GM23338 (cell line): ENCODE measurements at regions not wholly inside any gene's neighbourhood (a gene's known extent, or its start where the extent isn't known, plus 50 kb on each side); places are given as distances from the start of the nearest gene placed in this dataset.

Experiments used
- ATAC-seq: fragments of 200-7000 bp; cut with Tn5 transposase; 3 replicates; pipeline ENCODE4 v1.9.1; 2020
- DNase-seq: peaks from one replicate; pipeline ENCODE4 v3.0.0-alpha.2; 2015; ENCODE audit warnings: low spot score
- H2AFZ ChIP-seq: fragments of 200-600 bp; sonication (generic); 2 replicates; pipeline ENCODE4 v1.8.0; 2016; ENCODE audit warnings: antibody characterized with exemption, mild to moderate bottlenecking, moderate library complexity
- H3F3A ChIP-seq: fragments of 200-600 bp; sonication (generic); replicated peaks from 2 replicates; pipeline ENCODE4 v1.8.0; 2017; ENCODE audit warnings: antibody characterized with exemption, mixed run types, low read depth
- H3K27ac ChIP-seq: fragments of 200-600 bp; sonication (generic); 2 replicates; pipeline ENCODE4 v1.6.1; 2016; ENCODE audit warnings: low read depth
- H3K27me3 ChIP-seq: fragments of 200-600 bp; sonication (generic); 2 replicates; pipeline ENCODE4 v1.8.0; 2016; ENCODE audit warnings: mild to moderate bottlenecking, mixed run types, moderate library complexity; ENCODE audit not compliant: insufficient read depth
- H3K36me3 ChIP-seq: fragments of 200-600 bp; sonication (generic); 2 replicates; pipeline ENCODE4 v1.8.0; 2016; ENCODE audit warnings: mild to moderate bottlenecking; ENCODE audit not compliant: insufficient read depth
- H3K4me1 ChIP-seq: fragments of 200-600 bp; sonication (generic); 2 replicates; pipeline ENCODE4 v1.8.0; 2016; ENCODE audit warnings: mild to moderate bottlenecking, moderate library complexity; ENCODE audit not compliant: insufficient read depth
- H3K4me2 ChIP-seq: fragments of 200-600 bp; sonication (generic); 2 replicates; pipeline ENCODE4 v1.7.1; 2017; ENCODE audit warnings: mixed run types
- H3K4me3 ChIP-seq: fragments of 200-600 bp; sonication (generic); 2 replicates; pipeline ENCODE4 v1.6.1; 2016; ENCODE audit warnings: mixed run types
- H3K79me2 ChIP-seq: fragments of 200-600 bp; sonication (generic); replicated peaks from 2 replicates; pipeline ENCODE4 v1.8.0; 2017; ENCODE audit warnings: mild to moderate bottlenecking; ENCODE audit not compliant: insufficient read depth
- H3K9me2 ChIP-seq: fragments of 200-600 bp; sonication (generic); 2 replicates; pipeline ENCODE4 v1.8.0; 2017; ENCODE audit not compliant: insufficient read depth
- H4K20me1 ChIP-seq: fragments of 200-600 bp; sonication (generic); replicated peaks from 2 replicates; pipeline ENCODE4 v1.8.0; 2017; ENCODE audit warnings: mild to moderate bottlenecking; ENCODE audit not compliant: insufficient read depth
- H3K27ac Mint-ChIP-seq: 2 replicates; pipeline ENCODE4 v1.8.0; 2020; ENCODE audit warnings: inconsistent platforms, mild to moderate bottlenecking, moderate library complexity, mixed read lengths
- H3K27me3 Mint-ChIP-seq: 3 replicates; pipeline ENCODE4 v1.8.0; 2022; ENCODE audit warnings: low read depth, mild to moderate bottlenecking, moderate library complexity, mixed read lengths, inconsistent platforms; ENCODE audit not compliant: insufficient read depth, poor library complexity
- H3K36me3 Mint-ChIP-seq: 3 replicates; pipeline ENCODE4 v1.8.0; 2021; ENCODE audit warnings: low read depth, mild to moderate bottlenecking, inconsistent platforms, moderate library complexity, mixed read lengths
- H3K4me1 Mint-ChIP-seq: 3 replicates; pipeline ENCODE4 v1.8.0; 2020; ENCODE audit warnings: mild to moderate bottlenecking, inconsistent platforms, mixed read lengths
- H3K4me3 Mint-ChIP-seq: 3 replicates; pipeline ENCODE4 v1.8.0; 2021; ENCODE audit warnings: moderate library complexity, mild to moderate bottlenecking, inconsistent platforms, mixed read lengths
- H3K9me3 Mint-ChIP-seq: 3 replicates; pipeline ENCODE4 v1.8.0; 2020; ENCODE audit warnings: moderate library complexity, mild to moderate bottlenecking, inconsistent platforms, mixed read lengths
- CREB1 ChIP-seq: fragments of 250-450 bp; sonication (Bioruptor Pico); IDR thresholded peaks from 2 replicates; pipeline ENCODE4 v1.5.0; 2020; ENCODE audit warnings: low read depth, mild to moderate bottlenecking, moderate library complexity
- CTCF ChIP-seq, 2 experiments: fragments of 200-600 bp in 1 of 2; sonication (generic) in 1 of 2; conservative IDR thresholded peaks; 2 replicates each; pipeline versions ENCODE4 v1.5.1 to v1.6.1; 2016 to 2017; ENCODE audit warnings: antibody characterized with exemption in 2 of 2, low read depth in 2 of 2, mild to moderate bottlenecking in 2 of 2, moderate library complexity in 1 of 2
- ETS1 ChIP-seq: IDR thresholded peaks from 2 replicates; pipeline ENCODE4 v1.6.1; 2016; ENCODE audit warnings: antibody characterized with exemption
- EZH2 ChIP-seq: fragments of 200-600 bp; sonication (generic); IDR thresholded peaks from one replicate; pipeline ENCODE4 v1.8.0; 2017; ENCODE audit warnings: antibody characterized with exemption, mild to moderate bottlenecking, low read depth; ENCODE audit not compliant: unreplicated experiment
- EZH2phosphoT487 ChIP-seq: fragments of 200-600 bp; sonication (generic); IDR thresholded peaks from one replicate; pipeline ENCODE4 v1.8.1; 2018; ENCODE audit warnings: antibody characterized with exemption; ENCODE audit not compliant: unreplicated experiment
- JUNB ChIP-seq: IDR thresholded peaks from one replicate; pipeline ENCODE4 v1.6.1; 2016; ENCODE audit warnings: antibody characterized with exemption; ENCODE audit not compliant: unreplicated experiment
- NANOG ChIP-seq: IDR thresholded peaks from 2 replicates; pipeline ENCODE4 v1.6.1; 2016; ENCODE audit warnings: antibody characterized with exemption, borderline replicate concordance
- POLR2AphosphoS5 ChIP-seq: IDR thresholded peaks from 2 replicates; pipeline ENCODE4 v1.6.1; 2016; ENCODE audit warnings: antibody characterized with exemption, low read depth
- REST ChIP-seq: IDR thresholded peaks from one replicate; pipeline ENCODE4 v1.6.1; 2018; ENCODE audit warnings: antibody characterized with exemption; ENCODE audit not compliant: unreplicated experiment
- STAT1 ChIP-seq: IDR thresholded peaks from one replicate; pipeline ENCODE4 v1.6.1; 2016; ENCODE audit warnings: antibody characterized with exemption; ENCODE audit not compliant: unreplicated experiment
- ZNF114 ChIP-seq: fragments of 250-450 bp; sonication (Bioruptor Pico); IDR thresholded peaks from 2 replicates; pipeline ENCODE4 v1.5.0; 2020; ENCODE audit warnings: mild to moderate bottlenecking, moderate library complexity
- ZNF331 ChIP-seq: fragments of 250-450 bp; sonication (Bioruptor Pico); IDR thresholded peaks from 2 replicates; pipeline ENCODE4 v1.5.0; 2020; ENCODE audit warnings: low read depth, mild to moderate bottlenecking, moderate library complexity
- ZNF462 ChIP-seq: fragments of 250-450 bp; sonication (Bioruptor Pico); IDR thresholded peaks from 2 replicates; pipeline ENCODE4 v1.5.0; 2020; ENCODE audit warnings: mild to moderate bottlenecking, moderate library complexity

- peak overlapping the region; percentile 25; the same call in 1 of the 2 replicates for H2AFZ ChIP-seq
- TF ChIP-seq CTCF (conservative IDR thresholded peaks at IDR 0.05; ENCODE audit: low read depth in 2 of 2) (no peak), ETS1 (no peak), JUNB (no peak), ZNF331 (CRISPR knock-in tag) (no peak), STAT1 (no peak), POLR2AphosphoS5 (no peak), EZH2 (no peak), REST (no peak), EZH2phosphoT487 (no peak), NANOG (no peak), CREB1 (CRISPR knock-in tag) (no peak), ZNF114 (no peak), ZNF462 (CRISPR knock-in tag) (no peak)
- H3K4me3 ChIP-seq, result no peak overlapping the region
- Mint-ChIP-seq H3K27ac (no peak overlapping the region), H3K4me1 (peaks cover 50% of the 10 kb centered on the region), H3K36me3 (no peaks in the 10 kb centered on the region), H3K27me3 (peaks cover 3% of the 10 kb centered on the region), H3K4me3 (no peak overlapping the region), H3K9me3 (no peaks in the 10 kb centered on the region)
- H3K4me1 ChIP-seq, result peaks cover 36% of the 10 kb centered on the region
- no peaks in the 10 kb centered on the region for H3F3A ChIP-seq
- H3K36me3 ChIP-seq, result no peaks in the 10 kb centered on the region
- no peaks in the 10 kb centered on the region for H4K20me1 ChIP-seq
- DNase-seq (no peak), ATAC-seq (no peak)
- H3K4me2 ChIP-seq, result no peak overlapping the region
- H3K9me2 ChIP-seq, result peaks cover 6% of the 10 kb centered on the region; the same call in 1 of the 2 replicates
- no peaks in the 10 kb centered on the region for H3K27me3 ChIP-seq
- H3K79me2 ChIP-seq, result no peaks in the 10 kb centered on the region
- H3K27ac ChIP-seq, result no peak overlapping the region
Observed at GRCh38 chr2:139720056-139720455, 939.9 kb upstream of the NXPH2 start.
